ENCODE measurements at regions not wholly inside any gene's neighbourhood (a gene's known extent, or its start where the extent isn't known, plus 50 kb on each side); places are given as distances from the start of the nearest gene placed in this dataset.

DNA sequence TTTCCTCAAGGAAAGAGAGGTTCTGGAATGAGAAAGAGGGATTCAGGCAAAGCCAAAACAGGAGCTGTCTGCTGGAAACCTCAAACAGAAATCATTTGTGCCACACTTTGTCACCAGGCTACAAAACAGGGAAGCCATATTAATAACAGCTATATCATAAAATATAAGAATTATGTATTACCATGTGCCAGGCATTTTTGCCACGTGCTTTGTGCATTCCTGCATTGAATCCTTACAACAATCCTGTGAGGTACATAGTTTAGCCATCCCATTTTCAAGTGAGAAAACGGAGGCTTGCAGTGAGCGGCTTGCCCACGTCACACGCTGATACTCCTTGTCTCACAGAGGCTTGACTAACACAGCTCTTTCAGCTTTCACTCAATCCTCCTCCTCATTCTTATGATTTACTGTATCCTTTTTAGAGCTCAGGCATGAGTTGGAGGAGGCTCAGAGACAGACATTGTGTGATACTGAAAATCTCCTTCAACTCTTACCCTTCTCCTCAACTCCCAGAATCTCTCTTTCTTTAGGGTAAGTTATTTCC is 148.4 kb upstream of the MEX3C start:
- TF ChIP-seq, protein P1, sequence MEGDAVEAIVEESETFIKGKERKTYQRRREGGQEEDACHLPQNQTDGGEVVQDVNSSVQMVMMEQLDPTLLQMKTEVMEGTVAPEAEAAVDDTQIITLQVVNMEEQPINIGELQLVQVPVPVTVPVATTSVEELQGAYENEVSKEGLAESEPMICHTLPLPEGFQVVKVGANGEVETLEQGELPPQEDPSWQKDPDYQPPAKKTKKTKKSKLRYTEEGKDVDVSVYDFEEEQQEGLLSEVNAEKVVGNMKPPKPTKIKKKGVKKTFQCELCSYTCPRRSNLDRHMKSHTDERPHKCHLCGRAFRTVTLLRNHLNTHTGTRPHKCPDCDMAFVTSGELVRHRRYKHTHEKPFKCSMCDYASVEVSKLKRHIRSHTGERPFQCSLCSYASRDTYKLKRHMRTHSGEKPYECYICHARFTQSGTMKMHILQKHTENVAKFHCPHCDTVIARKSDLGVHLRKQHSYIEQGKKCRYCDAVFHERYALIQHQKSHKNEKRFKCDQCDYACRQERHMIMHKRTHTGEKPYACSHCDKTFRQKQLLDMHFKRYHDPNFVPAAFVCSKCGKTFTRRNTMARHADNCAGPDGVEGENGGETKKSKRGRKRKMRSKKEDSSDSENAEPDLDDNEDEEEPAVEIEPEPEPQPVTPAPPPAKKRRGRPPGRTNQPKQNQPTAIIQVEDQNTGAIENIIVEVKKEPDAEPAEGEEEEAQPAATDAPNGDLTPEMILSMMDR (IDR thresholded peaks at IDR 0.05) = no peak
- Histone ChIP-seq H3K4me3 (ENCODE audit: low read length) (no peak overlapping the region), H3K27ac (ENCODE audit: low read depth in 1 of 2, low read length in 2 of 2) (no peak overlapping the region), H3K27me3 (ENCODE audit: control insufficient read depth in 1 of 2, insufficient read depth in 2 of 2, low read length in 2 of 2) (no peaks in the 10 kb centered on the region), H3K4me1 (ENCODE audit: insufficient read depth, low read length) (no peaks in the 10 kb centered on the region), H3K36me3 (ENCODE audit: insufficient read depth, low read length) (no peaks in the 10 kb centered on the region), H3K9me3 (ENCODE audit: control insufficient read depth in 1 of 2, insufficient read depth in 1 of 2, low read length in 2 of 2) (no peaks in the 10 kb centered on the region)
- Mint-ChIP-seq H3K9me3 (no peaks in the 10 kb centered on the region), H3K36me3 (ENCODE audit: low read depth) (no peaks in the 10 kb centered on the region), H3K4me1 (ENCODE audit: low read depth) (no peaks in the 10 kb centered on the region), H3K27me3 (peaks cover 18% of the 10 kb centered on the region), H3K27ac (no peak overlapping the region), H3K4me3 (no peak overlapping the region)
- ChIA-PET CTCF (interaction anchor here (0.6 kb wide), 1 partner anchor 249 kb away, joined by 3 read pairs; no protein-coding TSS in a partner anchor), POLR2A (no interaction called here)
- intact Hi-C loops (cut with DNase I, micrococcal nuclease) = no loop called here
- DNase-seq = no peak
- ATAC-seq (ENCODE audit: poor library complexity) = no peak

DNA sequence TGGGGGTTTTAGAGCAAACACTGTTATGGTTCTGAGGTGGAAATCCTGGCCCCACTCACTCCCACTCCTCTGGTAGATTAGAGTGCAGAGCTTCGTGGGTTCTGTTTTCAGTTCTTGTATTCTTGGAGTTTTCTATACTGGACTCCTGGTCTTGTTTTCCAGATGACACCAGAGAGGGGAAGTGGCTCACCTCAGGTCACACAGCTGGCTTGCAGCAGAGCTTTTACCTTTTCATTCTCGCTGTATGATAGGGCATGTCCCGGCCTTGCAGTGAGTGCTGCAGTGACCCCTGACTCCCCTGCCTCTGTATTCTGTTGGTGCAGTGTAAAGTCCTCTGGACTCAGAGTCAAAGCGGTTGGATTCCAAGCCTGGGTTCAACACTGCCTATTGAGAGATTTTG is 148.9 kb upstream of the MEX3C start:
- H3K27me3 ChIP-seq (ENCODE audit: control insufficient read depth in 1 of 2, insufficient read depth in 2 of 2, low read length in 2 of 2) = no peaks in the 10 kb centered on the region
- H3K36me3 ChIP-seq (ENCODE audit: insufficient read depth, low read length) = no peaks in the 10 kb centered on the region
- POLR2A ChIA-PET = no interaction called here
- Mint-ChIP-seq H3K27me3 (peaks cover 20% of the 10 kb centered on the region), H3K9me3 (no peaks in the 10 kb centered on the region), H3K4me3 (no peak overlapping the region), H3K36me3 (ENCODE audit: low read depth) (no peaks in the 10 kb centered on the region), H3K4me1 (ENCODE audit: low read depth) (no peaks in the 10 kb centered on the region), H3K27ac (no peak overlapping the region)
- TF ChIP-seq, protein P1 (IDR thresholded peaks at IDR 0.05) = no peak
- no peaks in the 10 kb centered on the region for H3K4me1 ChIP-seq (ENCODE audit: insufficient read depth, low read length)
- DNase-seq (no peak), ATAC-seq (ENCODE audit: poor library complexity) (no peak)
- CTCF ChIA-PET = interaction anchor here (0.6 kb wide), 1 partner anchor 249 kb away, joined by 3 read pairs; no protein-coding TSS in a partner anchor
- intact Hi-C loops (cut with DNase I, micrococcal nuclease) = no loop called here
- H3K4me3 ChIP-seq (ENCODE audit: low read length) = no peak overlapping the region
- H3K9me3 ChIP-seq (ENCODE audit: control insufficient read depth in 1 of 2, insufficient read depth in 1 of 2, low read length in 2 of 2) = no peaks in the 10 kb centered on the region
- H3K27ac ChIP-seq (ENCODE audit: low read depth in 1 of 2, low read length in 2 of 2) = no peak overlapping the region

DNA sequence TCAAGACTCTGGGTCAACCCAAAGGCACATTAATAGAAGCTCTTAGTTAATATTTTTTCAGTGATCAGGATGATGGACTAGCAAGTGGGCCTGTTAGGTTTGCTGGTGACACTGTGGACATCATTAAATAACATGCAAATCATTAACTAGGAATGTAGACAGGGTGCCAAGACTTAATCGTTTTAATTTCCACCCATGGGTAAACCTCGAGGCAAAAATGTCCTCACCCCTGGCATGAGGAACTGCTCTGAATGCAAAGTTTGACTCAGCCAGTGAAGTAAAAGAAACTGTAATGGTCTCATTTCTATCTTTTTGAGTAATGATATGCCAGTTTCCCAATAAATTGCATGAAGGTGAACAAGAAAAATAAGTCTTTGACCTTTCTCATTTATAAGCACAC is 152.6 kb upstream of the MEX3C start:
- no peaks in the 10 kb centered on the region for H3K4me1 Mint-ChIP-seq (ENCODE audit: low read depth)
- intact Hi-C loops (cut with DNase I, micrococcal nuclease) = no loop called here
- peaks cover 20% of the 10 kb centered on the region for H3K27me3 Mint-ChIP-seq
- ATAC-seq (ENCODE audit: poor library complexity) (no peak), DNase-seq (no peak)
- H3K9me3 Mint-ChIP-seq = no peaks in the 10 kb centered on the region
- TF ChIP-seq, protein P1 (IDR thresholded peaks at IDR 0.05) = no peak
- Histone ChIP-seq H3K36me3 (ENCODE audit: insufficient read depth, low read length) (no peaks in the 10 kb centered on the region), H3K9me3 (ENCODE audit: control insufficient read depth in 1 of 2, insufficient read depth in 1 of 2, low read length in 2 of 2) (no peaks in the 10 kb centered on the region), H3K27ac (ENCODE audit: low read depth in 1 of 2, low read length in 2 of 2) (no peak overlapping the region), H3K27me3 (ENCODE audit: control insufficient read depth in 1 of 2, insufficient read depth in 2 of 2, low read length in 2 of 2) (no peaks in the 10 kb centered on the region), H3K4me1 (ENCODE audit: insufficient read depth, low read length) (no peaks in the 10 kb centered on the region), H3K4me3 (ENCODE audit: low read length) (no peak overlapping the region)
- POLR2A ChIA-PET = no interaction called here
- H3K36me3 Mint-ChIP-seq (ENCODE audit: low read depth) = no peaks in the 10 kb centered on the region
- H3K27ac Mint-ChIP-seq = no peak overlapping the region
- CTCF ChIA-PET = interaction anchor here (1.2 kb wide), 1 partner anchor 19 kb away, joined by 4 read pairs; no protein-coding TSS in a partner anchor
- no peak overlapping the region for H3K4me3 Mint-ChIP-seq

All from CD4-positive, alpha-beta T cell (primary cell).